Trophoblast cell (in vitro differentiated cells and primary cell): ENCODE measurements at regions not wholly inside any gene's neighbourhood (a gene's known extent, or its start where the extent isn't known, plus 50 kb on each side); places are given as distances from the start of the nearest gene placed in this dataset.

Source experiments
- DNase-seq, 2 donors: peaks; one replicate each; pipeline ENCODE4 v3.0.0-alpha.2; 2016
- H2AFZ ChIP-seq: 2 replicates; pipeline ENCODE4 v1.6.1; 2013; ENCODE audit warnings: low read length, moderate library complexity, mild to moderate bottlenecking; ENCODE audit not compliant: insufficient read depth, poor library complexity
- H2AK5ac ChIP-seq: 2 replicates; pipeline ENCODE4 v1.6.1; 2013; ENCODE audit warnings: mild to moderate bottlenecking, low read length
- H2BK120ac ChIP-seq: 2 replicates; pipeline ENCODE4 v1.6.1; 2013; ENCODE audit warnings: low read length, mild to moderate bottlenecking, moderate library complexity; ENCODE audit not compliant: insufficient read depth, poor library complexity
- H2BK12ac ChIP-seq: 2 replicates; pipeline ENCODE4 v1.6.1; 2013; ENCODE audit warnings: mild to moderate bottlenecking, low read length, moderate library complexity
- H2BK5ac ChIP-seq: 2 replicates; pipeline ENCODE4 v1.6.1; 2013; ENCODE audit warnings: low read length, low read depth, moderate library complexity, mild to moderate bottlenecking; ENCODE audit not compliant: poor library complexity
- H3K14ac ChIP-seq: 2 replicates; pipeline ENCODE4 v1.6.1; 2013; ENCODE audit warnings: mild to moderate bottlenecking, low read length
- H3K18ac ChIP-seq: 2 replicates; pipeline ENCODE4 v1.6.1; 2013; ENCODE audit warnings: mild to moderate bottlenecking, low read length
- H3K23ac ChIP-seq: 2 replicates; pipeline ENCODE4 v1.6.1; 2013; ENCODE audit warnings: low read length
- H3K27ac ChIP-seq: 2 replicates; pipeline ENCODE4 v1.5.1; 2013; ENCODE audit warnings: low read depth, mild to moderate bottlenecking, inconsistent platforms, low read length, moderate library complexity
- H3K27me3 ChIP-seq: 2 replicates; pipeline ENCODE4 v1.6.1; 2013; ENCODE audit warnings: inconsistent platforms, mild to moderate bottlenecking, low read length, moderate library complexity; ENCODE audit not compliant: insufficient read depth
- H3K36me3 ChIP-seq, 2 experiments: 1 replicate in 1 of 2; 2 replicates in 1 of 2; pipeline ENCODE4 v1.6.1; 2013; ENCODE audit warnings: low read length in 2 of 2, mild to moderate bottlenecking in 2 of 2, moderate library complexity in 1 of 2; ENCODE audit not compliant: insufficient read depth in 2 of 2, control insufficient read depth in 1 of 2
- H3K4ac ChIP-seq: 2 replicates; pipeline ENCODE4 v1.6.1; 2013; ENCODE audit warnings: low read depth, mild to moderate bottlenecking, low read length, moderate library complexity
- H3K4me1 ChIP-seq, 2 experiments: 1 replicate in 1 of 2; 2 replicates in 1 of 2; pipeline ENCODE4 v1.6.1; 2013; ENCODE audit warnings: low read length in 2 of 2, mild to moderate bottlenecking in 2 of 2, moderate library complexity in 1 of 2; ENCODE audit not compliant: insufficient read depth in 2 of 2, control insufficient read depth in 1 of 2
- H3K4me2 ChIP-seq: 2 replicates; pipeline ENCODE4 v1.6.1; 2013; ENCODE audit warnings: inconsistent platforms, mild to moderate bottlenecking, low read length, moderate library complexity
- H3K4me3 ChIP-seq: 2 replicates; pipeline ENCODE4 v1.5.1; 2013; ENCODE audit warnings: mild to moderate bottlenecking, low read depth, low read length, inconsistent platforms
- H3K79me1 ChIP-seq: one replicate; pipeline ENCODE4 v1.6.1; 2013; ENCODE audit warnings: low read length
- H3K79me2 ChIP-seq: 2 replicates; pipeline ENCODE4 v1.6.1; 2013; ENCODE audit warnings: low read length, mild to moderate bottlenecking; ENCODE audit not compliant: control insufficient read depth, insufficient read depth, poor library complexity
- H3K9ac ChIP-seq: 2 replicates; pipeline ENCODE4 v1.6.1; 2013; ENCODE audit warnings: mild to moderate bottlenecking, low read length
- H3K9me3 ChIP-seq: 2 replicates; pipeline ENCODE4 v1.6.1; 2013; ENCODE audit warnings: low read depth, mild to moderate bottlenecking, control low read depth, inconsistent platforms, low read length; ENCODE audit not compliant: insufficient read depth
- H4K12ac ChIP-seq: 2 replicates; pipeline ENCODE4 v1.6.1; 2013; ENCODE audit warnings: low read depth, mild to moderate bottlenecking, low read length, moderate library complexity
- H4K8ac ChIP-seq: 2 replicates; pipeline ENCODE4 v1.6.1; 2013; ENCODE audit warnings: low read depth, mild to moderate bottlenecking, low read length, moderate library complexity
- H4K91ac ChIP-seq: one replicate; pipeline ENCODE4 v1.6.1; 2013; ENCODE audit warnings: low read depth, mild to moderate bottlenecking, low read length, moderate library complexity
- WGBS: extraction: QIAGEN DNeasy Blood & Tissue Kit; methylation state at CpG from one replicate; pipeline ENCODE4 v1.1.7; 2013; ENCODE audit warnings: missing lambda C conversion rate; ENCODE audit not compliant: insufficient read length, insufficient coverage; ENCODE audit errors: extremely low coverage; 5-methylcytosine and 5-hydroxymethylcytosine counted together

- DNase-seq = no peak
- peak overlapping the region; percentile 69 for H4K91ac ChIP-seq
- H3K4me1 ChIP-seq = peaks cover 12 to 32% of the 10 kb centered on the region in 2 experiments
- H3K4ac ChIP-seq = no peak overlapping the region
- H3K27me3 ChIP-seq = no peaks in the 10 kb centered on the region
- no peak overlapping the region for H2AFZ ChIP-seq
- peak overlapping the region; percentile 5 for H3K4me2 ChIP-seq
- no peaks in the 10 kb centered on the region for H3K79me2 ChIP-seq
- no peaks in the 10 kb centered on the region for H3K36me3 ChIP-seq
- peaks cover 3% of the 10 kb centered on the region for H3K9me3 ChIP-seq
- H2AK5ac ChIP-seq = no peak overlapping the region
- 100% methylated on average over 1 of the region's 12 CpGs for WGBS
- peak overlapping the region; percentile 58 for H2BK120ac ChIP-seq
- no peak overlapping the region for H3K18ac ChIP-seq
- H4K8ac ChIP-seq = no peak overlapping the region
- peak overlapping the region; percentile 81 for H2BK12ac ChIP-seq
- H3K9ac ChIP-seq = no peak overlapping the region
- H2BK5ac ChIP-seq = no peak overlapping the region
- H3K23ac ChIP-seq = no peak overlapping the region
- H4K12ac ChIP-seq = no peak overlapping the region
- peaks cover 15% of the 10 kb centered on the region for H3K79me1 ChIP-seq
- no peak overlapping the region for H3K4me3 ChIP-seq
- no peak overlapping the region for H3K14ac ChIP-seq
- no peak overlapping the region for H3K27ac ChIP-seq
Measured at GRCh38 chr7:131653418-131654248, 97.2 kb upstream of the PODXL start.

GRCh38 chr7:131652934-131653333 lies 96.5 kb upstream of the PODXL start:
- no CpG with 5 or more reads among the region's 2 CpGs for WGBS
- peak overlapping the region; percentile 19 for H2AK5ac ChIP-seq

GRCh38 chr7:131652194-131652593 lies 95.8 kb upstream of the PODXL start:
- Histone ChIP-seq H4K12ac (no peak overlapping the region), H3K4me3 (no peak overlapping the region), H4K91ac (peak overlapping the region; percentile 21), H4K8ac (no peak overlapping the region), H2BK5ac (no peak overlapping the region), H3K9me3 (peaks cover 3% of the 10 kb centered on the region), H3K79me1 (peaks cover 22% of the 10 kb centered on the region), H3K18ac (no peak overlapping the region), H2BK12ac (no peak overlapping the region), H3K23ac (no peak overlapping the region), H3K36me3 (no peaks in the 10 kb centered on the region), H2AK5ac (no peak overlapping the region), H3K79me2 (no peaks in the 10 kb centered on the region), H3K27me3 (no peaks in the 10 kb centered on the region), H3K27ac (no peak overlapping the region), H3K9ac (peak overlapping the region; percentile 44), H3K4me1 (peaks cover 20 to 40% of the 10 kb centered on the region in 2 experiments), H3K4ac (no peak overlapping the region), H3K4me2 (no peak overlapping the region), H2BK120ac (no peak overlapping the region), H3K14ac (no peak overlapping the region), H2AFZ (no peak overlapping the region)
- no CpG with 5 or more reads among the region's 5 CpGs for WGBS
- no peak for DNase-seq

More at GRCh38 chr7:131652934-131653333, 96.5 kb upstream of the PODXL start:
- Histone ChIP-seq H2BK120ac (no peak overlapping the region), H3K9me3 (peaks cover 3% of the 10 kb centered on the region), H3K4me1 (peaks cover 17 to 36% of the 10 kb centered on the region in 2 experiments), H3K27me3 (no peaks in the 10 kb centered on the region), H3K36me3 (no peaks in the 10 kb centered on the region), H3K79me2 (no peaks in the 10 kb centered on the region), H2BK12ac (peak overlapping the region; percentile 3), H3K27ac (no peak overlapping the region), H4K12ac (no peak overlapping the region), H3K4ac (no peak overlapping the region), H2AFZ (no peak overlapping the region), H3K18ac (no peak overlapping the region), H2BK5ac (no peak overlapping the region), H3K4me3 (no peak overlapping the region), H3K23ac (no peak overlapping the region), H3K9ac (no peak overlapping the region), H3K14ac (no peak overlapping the region), H4K8ac (no peak overlapping the region), H4K91ac (peak overlapping the region; percentile 69), H3K4me2 (no peak overlapping the region), H3K79me1 (peaks cover 19% of the 10 kb centered on the region)
- no peak for DNase-seq

GRCh38 chr7:131649879-131650278 lies 93.5 kb upstream of the PODXL start:
- Histone ChIP-seq H4K12ac (no peak overlapping the region), H3K79me2 (no peaks in the 10 kb centered on the region), H3K4ac (no peak overlapping the region), H2BK12ac (peak overlapping the region; percentile 95), H3K36me3 (no peaks in the 10 kb centered on the region), H3K18ac (peak overlapping the region; percentile 63), H2BK5ac (no peak overlapping the region), H3K4me3 (no peak overlapping the region), H2BK120ac (peak overlapping the region; percentile 35), H3K27me3 (no peaks in the 10 kb centered on the region), H3K4me1 (peaks cover 20 to 40% of the 10 kb centered on the region in 2 experiments), H3K9ac (no peak overlapping the region), H4K91ac (peak overlapping the region; percentile 62), H4K8ac (no peak overlapping the region), H3K79me1 (peaks cover 22% of the 10 kb centered on the region), H3K23ac (no peak overlapping the region), H3K14ac (peak overlapping the region; percentile 52), H2AK5ac (peak overlapping the region; percentile 42), H3K4me2 (no peak overlapping the region), H3K27ac (no peak overlapping the region), H3K9me3 (peaks cover 3% of the 10 kb centered on the region), H2AFZ (peak overlapping the region; percentile 26)
- WGBS = no CpG with 5 or more reads among the region's 13 CpGs
- no peak for DNase-seq
